KMS-11 (cell line): ENCODE measurements at regions not wholly inside any gene's neighbourhood (a gene's known extent, or its start where the extent isn't known, plus 50 kb on each side); places are given as distances from the start of the nearest gene placed in this dataset.

Experiments
- H2AFZ ChIP-seq: fragments of 200-600 bp; sonication (generic); 2 replicates; pipeline ENCODE4 v1.6.1; 2016; ENCODE audit warnings: antibody characterized with exemption, mixed run types, low read depth
- H3K27ac ChIP-seq: fragments of 200-600 bp; sonication (generic); 2 replicates; pipeline ENCODE4 v1.6.1; 2016; ENCODE audit warnings: mild to moderate bottlenecking, mixed run types
- H3K27me3 ChIP-seq: fragments of 200-600 bp; sonication (generic); 2 replicates; pipeline ENCODE4 v1.6.1; 2017; ENCODE audit warnings: mild to moderate bottlenecking, low read depth, mixed run types, moderate library complexity; ENCODE audit not compliant: insufficient read depth
- H3K36me3 ChIP-seq: fragments of 200-600 bp; sonication (generic); 2 replicates; pipeline ENCODE4 v1.6.1; 2017; ENCODE audit warnings: mild to moderate bottlenecking, mixed run types; ENCODE audit not compliant: insufficient read depth
- H3K4me1 ChIP-seq: fragments of 200-600 bp; sonication (generic); 2 replicates; pipeline ENCODE4 v1.6.1; 2016; ENCODE audit warnings: mild to moderate bottlenecking, low read depth, mixed run types; ENCODE audit not compliant: poor library complexity, severe bottlenecking
- H3K4me2 ChIP-seq: fragments of 200-600 bp; sonication (generic); 2 replicates; pipeline ENCODE4 v1.7.0; 2016; ENCODE audit warnings: mild to moderate bottlenecking, mixed run types
- H3K4me3 ChIP-seq: fragments of 200-600 bp; sonication (generic); IDR thresholded peaks from 2 replicates; pipeline ENCODE4 v1.6.1; 2017; ENCODE audit warnings: low read depth, low read length, mixed read lengths; ENCODE audit not compliant: insufficient read depth
- H3K79me2 ChIP-seq: fragments of 200-600 bp; sonication (generic); 2 replicates; pipeline ENCODE4 v1.6.1; 2016; ENCODE audit warnings: low read depth, mixed run types; ENCODE audit not compliant: insufficient read depth
- H3K9ac ChIP-seq: fragments of 200-600 bp; sonication (generic); 2 replicates; pipeline ENCODE4 v1.6.1; 2016; ENCODE audit warnings: mild to moderate bottlenecking, mixed run types
- H4K20me1 ChIP-seq: fragments of 200-600 bp; sonication (generic); 2 replicates; pipeline ENCODE4 v1.6.1; 2016; ENCODE audit warnings: mild to moderate bottlenecking, mixed run types; ENCODE audit not compliant: insufficient read depth
- CTCF ChIP-seq: fragments of 200-600 bp; sonication (generic); conservative IDR thresholded peaks from 2 replicates; pipeline ENCODE4 v1.6.1; 2017; ENCODE audit warnings: low read depth, mild to moderate bottlenecking, antibody characterized with exemption, low read length, moderate library complexity, mixed read lengths

DNA sequence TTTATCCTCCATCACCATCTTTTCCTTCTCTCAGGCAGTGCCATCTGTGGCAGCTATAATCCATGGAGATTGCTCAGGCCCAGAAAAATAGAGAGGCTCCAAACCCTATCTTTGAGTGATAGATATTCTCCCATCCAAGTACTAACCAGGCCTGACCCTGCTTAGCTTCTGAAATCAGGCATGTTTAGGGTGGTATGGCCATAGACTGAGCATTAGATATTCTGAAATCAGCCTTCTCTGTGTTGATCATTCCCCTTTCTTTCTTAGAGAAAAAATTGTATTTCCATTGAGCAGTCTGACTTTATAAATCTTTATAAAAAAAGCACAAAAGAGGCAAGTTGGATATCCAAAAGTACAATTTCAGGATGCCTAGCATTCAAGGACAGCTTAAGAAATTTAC, 131.5 kb upstream of the ACVR2A start:
- no peak overlapping the region for H3K27ac ChIP-seq

GRCh38 chr2:147712051-147712450, 132.8 kb upstream of the ACVR2A start:
- Histone ChIP-seq H3K27me3 (no peaks in the 10 kb centered on the region), H3K9ac (no peak overlapping the region), H3K36me3 (no peaks in the 10 kb centered on the region), H2AFZ (no peak overlapping the region), H3K4me2 (no peak overlapping the region), H4K20me1 (no peaks in the 10 kb centered on the region), H3K79me2 (no peaks in the 10 kb centered on the region), H3K4me1 (no peaks in the 10 kb centered on the region), H3K27ac (no peak overlapping the region), H3K4me3 (no peak overlapping the region)
- TF ChIP-seq CTCF = no peak

More for the DNA sequence above, 131.5 kb upstream of the ACVR2A start:
- Histone ChIP-seq H3K4me2 (no peak overlapping the region), H3K27me3 (no peaks in the 10 kb centered on the region), H3K4me3 (no peak overlapping the region), H3K9ac (no peak overlapping the region), H4K20me1 (no peaks in the 10 kb centered on the region), H2AFZ (no peak overlapping the region), H3K36me3 (no peaks in the 10 kb centered on the region), H3K79me2 (no peaks in the 10 kb centered on the region), H3K4me1 (no peaks in the 10 kb centered on the region)
- TF ChIP-seq CTCF = no peak

GRCh38 chr2:147711031-147711430, 133.8 kb upstream of the ACVR2A start:
- no peak overlapping the region for H3K27ac ChIP-seq
- H3K4me1 ChIP-seq = no peaks in the 10 kb centered on the region
- H3K9ac ChIP-seq = no peak overlapping the region
- H3K79me2 ChIP-seq = no peaks in the 10 kb centered on the region
- no peak overlapping the region for H3K4me3 ChIP-seq
- no peaks in the 10 kb centered on the region for H3K27me3 ChIP-seq
- H4K20me1 ChIP-seq = no peaks in the 10 kb centered on the region
- H3K4me2 ChIP-seq = no peak overlapping the region
- no peak for TF ChIP-seq CTCF
- no peak overlapping the region for H2AFZ ChIP-seq
- H3K36me3 ChIP-seq = no peaks in the 10 kb centered on the region

GRCh38 chr2:147709655-147710054, 135.2 kb upstream of the ACVR2A start:
- Histone ChIP-seq H3K4me1 (no peaks in the 10 kb centered on the region), H3K79me2 (no peaks in the 10 kb centered on the region), H3K36me3 (no peaks in the 10 kb centered on the region), H3K9ac (no peak overlapping the region), H3K4me2 (no peak overlapping the region), H3K4me3 (no peak overlapping the region), H3K27ac (no peak overlapping the region), H2AFZ (no peak overlapping the region), H4K20me1 (no peaks in the 10 kb centered on the region), H3K27me3 (no peaks in the 10 kb centered on the region)
- TF ChIP-seq CTCF = no peak
